ENCODE measurements at regions not wholly inside any gene's neighbourhood (a gene's known extent, or its start where the extent isn't known, plus 50 kb on each side); places are given as distances from the start of the nearest gene placed in this dataset.

GRCh38 chr7:33773053-33773452 is 132.3 kb upstream of the BMPER start:
- ChIA-PET CTCF (interaction anchor here (1.1 to 2.3 kb wide), 2 partner anchors 12 to 15 kb away, joined by 3 to 7 read pairs; no protein-coding TSS in a partner anchor), POLR2A (no interaction called here)
- no peak overlapping the region for H3K4me3 ChIP-seq (ENCODE audit: low read depth, low read length)
- DNase-seq (ENCODE audit: low read depth, low spot score): no peak
- TF ChIP-seq CTCF (IDR thresholded peaks at IDR 0.05; ENCODE audit: insufficient read depth, low read length, missing control alignments): no peak

- ChIA-PET POLR2A (no interaction called here), CTCF (interaction anchor here (1.0 to 3.7 kb wide), 4 partner anchors 17 to 158 kb away, joined by 4 to 11 read pairs (median 6); no protein-coding TSS in a partner anchor)
- TF ChIP-seq CTCF (IDR thresholded peaks at IDR 0.05; ENCODE audit: insufficient read depth, low read length, missing control alignments): no peak
- H3K4me3 ChIP-seq (ENCODE audit: low read depth, low read length): no peak overlapping the region
- DNase-seq (ENCODE audit: low read depth, low spot score): no peak
Measured at GRCh38 chr7:33774762-33775523, 130.4 kb upstream of the BMPER start.

- CTCF ChIA-PET: interaction anchor here (1.3 to 3.7 kb wide), 3 partner anchors 17 to 119 kb away, joined by 4 to 11 read pairs (median 4); no protein-coding TSS in a partner anchor
- DNase-seq (ENCODE audit: low read depth, low spot score): no peak
- POLR2A ChIA-PET: no interaction called here
- no peak overlapping the region for H3K4me3 ChIP-seq (ENCODE audit: low read depth, low read length)
- TF ChIP-seq CTCF (IDR thresholded peaks at IDR 0.05; ENCODE audit: insufficient read depth, low read length, missing control alignments): no peak
Measured at GRCh38 chr7:33775790-33776189, 129.5 kb upstream of the BMPER start.

- no peak for DNase-seq (ENCODE audit: low read depth, low spot score)
- CTCF ChIA-PET: interaction anchor here (1.3 to 3.7 kb wide), 4 partner anchors 12 to 118 kb away, joined by 3 to 11 read pairs (median 6); no protein-coding TSS in a partner anchor
- no peak for TF ChIP-seq CTCF (IDR thresholded peaks at IDR 0.05; ENCODE audit: insufficient read depth, low read length, missing control alignments)
- POLR2A ChIA-PET: no interaction called here
- H3K4me3 ChIP-seq (ENCODE audit: low read depth, low read length): no peak overlapping the region
Measured at GRCh38 chr7:33776788-33777187, 128.6 kb upstream of the BMPER start.

GRCh38 chr7:33778195-33778594 is 127.1 kb upstream of the BMPER start:
- ChIA-PET POLR2A (interaction anchor here (0.7 kb wide), 1 partner anchor 109 kb away, joined by 3 read pairs; no protein-coding TSS in a partner anchor), CTCF (interaction anchor here (0.6 to 3.7 kb wide), 4 partner anchors 12 to 116 kb away, joined by 3 to 11 read pairs (median 5); no protein-coding TSS in a partner anchor)
- H3K4me3 ChIP-seq (ENCODE audit: low read depth, low read length): no peak overlapping the region
- TF ChIP-seq CTCF (IDR thresholded peaks at IDR 0.05; ENCODE audit: insufficient read depth, low read length, missing control alignments): no peak
- DNase-seq (ENCODE audit: low read depth, low spot score): no peak

GRCh38 chr7:33779216-33779615 is 126.1 kb upstream of the BMPER start:
- TF ChIP-seq CTCF (IDR thresholded peaks at IDR 0.05; ENCODE audit: insufficient read depth, low read length, missing control alignments): no peak
- ChIA-PET POLR2A (no interaction called here), CTCF (interaction anchor here (0.8 to 1.6 kb wide), 2 partner anchors 23 to 320 kb away, joined by 3 to 4 read pairs; no protein-coding TSS in a partner anchor)
- DNase-seq (ENCODE audit: low read depth, low spot score): no peak
- H3K4me3 ChIP-seq (ENCODE audit: low read depth, low read length): no peak overlapping the region

Data from AG04449 (cell line).